ENCODE measurements at regions not wholly inside any gene's neighbourhood (a gene's known extent, or its start where the extent isn't known, plus 50 kb on each side); places are given as distances from the start of the nearest gene placed in this dataset.

DNA sequence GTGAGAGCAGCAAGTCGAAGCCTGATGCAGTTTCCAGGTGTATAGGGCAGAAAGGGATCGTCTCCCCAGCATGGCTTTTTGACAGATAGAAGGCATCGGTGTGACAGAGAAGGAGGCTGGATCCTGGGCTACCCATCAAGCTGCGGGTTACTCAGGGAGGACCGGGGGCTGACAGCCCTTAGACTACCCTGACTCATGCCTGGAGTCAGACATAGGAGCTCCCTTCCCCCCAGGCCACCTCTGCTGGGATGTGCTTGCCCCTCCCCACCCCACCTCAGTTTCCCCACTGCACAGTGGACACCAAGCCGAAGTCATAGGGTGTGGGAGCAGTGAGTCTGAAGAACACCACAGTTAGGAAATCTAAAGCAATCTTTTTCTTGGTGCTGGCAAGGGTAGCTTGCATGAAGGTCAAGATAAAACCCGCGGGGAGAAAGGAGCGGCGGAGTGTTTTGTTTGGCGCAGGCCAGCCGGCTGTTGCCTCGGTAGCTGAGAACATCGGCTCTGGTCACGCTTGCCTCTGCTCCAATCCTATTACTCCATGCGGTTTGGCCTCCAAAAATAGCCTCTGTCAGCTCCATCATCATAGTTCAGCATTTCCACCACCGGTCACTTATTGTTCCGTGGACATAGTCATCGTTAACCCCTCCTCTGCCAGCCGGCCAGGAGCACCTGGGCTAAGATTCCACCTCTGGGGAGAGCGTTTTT is 169.2 kb upstream of the GLI2 start:
- no peak overlapping the region for H3K9ac ChIP-seq (replicated peaks in 1 of 4; ENCODE audit: extremely low read depth in 1 of 4, low read depth in 3 of 4, low read length in 3 of 4)
- WGBS, 2 experiments (ENCODE audit: extremely low coverage in 1 of 2, insufficient coverage in 1 of 2, insufficient read length in 1 of 2, insufficient replicate concordance in 2 of 2, low coverage in 1 of 2, low lambda C conversion rate in 2 of 2, missing lambda C conversion rate in 1 of 2) = 87% methylated on average over 18 of the region's 21 CpGs; no CpG with 5 or more reads in 1 of the 2 experiments
- no peak overlapping the region for H3K27ac ChIP-seq (ENCODE audit: low read depth, low read length)
- no peak overlapping the region for H2BK5ac ChIP-seq (ENCODE audit: low read depth, low read length)
- H3K14ac ChIP-seq (ENCODE audit: insufficient read length) = no peak overlapping the region
- H3K4me1 ChIP-seq (replicated peaks in 1 of 4; ENCODE audit: control insufficient read depth in 3 of 4, insufficient read depth in 4 of 4, low read length in 3 of 4) = peaks cover 0 to 4% (median 3%) of the 10 kb centered on the region in 4 experiments; a peak in 4 of 7 replicates
- H3K4me3 ChIP-seq (ENCODE audit: extremely low read depth in 1 of 4, insufficient read depth in 2 of 4, low read depth in 3 of 4, low read length in 4 of 4) = no peak overlapping the region
- no peak overlapping the region for H2BK20ac ChIP-seq (ENCODE audit: low read length)
- no peak overlapping the region for H2AFZ ChIP-seq (ENCODE audit: low read length)
- no peak overlapping the region for H3K4me2 ChIP-seq (ENCODE audit: insufficient read depth in 1 of 2, low read depth in 2 of 2, low read length in 2 of 2)
- no peak overlapping the region for H3K18ac ChIP-seq (ENCODE audit: extremely low read depth, low read length)
- CTCF ChIA-PET (ENCODE audit: partially characterized antibody) = interaction anchor here (1.0 to 2.4 kb wide), 9 partner anchors 11 to 110 kb away, joined by 3 to 11 read pairs (median 3); no protein-coding TSS in a partner anchor
- no peak overlapping the region for H3K4ac ChIP-seq (replicated peaks; ENCODE audit: insufficient read length, low read depth, low read length)
- peaks cover 2 to 3% of the 10 kb centered on the region in 2 experiments for H4K20me1 ChIP-seq (replicated peaks in 1 of 2; ENCODE audit: control insufficient read depth in 1 of 2, insufficient read depth in 2 of 2, low read length in 2 of 2)
- FAIRE-seq = no peak
- H2AK5ac ChIP-seq (ENCODE audit: low read depth, low read length) = no peak overlapping the region
- H4K91ac ChIP-seq (replicated peaks; ENCODE audit: insufficient read length, low read length) = no peak overlapping the region
- H3K79me2 ChIP-seq (ENCODE audit: control insufficient read depth in 1 of 2, insufficient read depth in 2 of 2, low read length in 2 of 2) = no peaks in the 10 kb centered on the region
- no peaks in the 10 kb centered on the region for H3K36me3 ChIP-seq (ENCODE audit: control insufficient read depth in 2 of 4, insufficient read depth in 4 of 4, low read length in 3 of 4)
- no peaks in the 10 kb centered on the region for H3K9me3 ChIP-seq (ENCODE audit: insufficient read depth in 2 of 2, low read depth in 1 of 2, low read length in 1 of 2)
- H3K56ac ChIP-seq (replicated peaks; ENCODE audit: insufficient read length, low read depth, low read length) = no peak overlapping the region
- peaks cover 0 to 6% (median 3%) of the 10 kb centered on the region in 4 experiments; a peak in 3 of 7 replicates for H3K27me3 ChIP-seq (replicated peaks in 1 of 4; ENCODE audit: control insufficient read depth in 3 of 4, extremely low read depth in 1 of 4, insufficient read depth in 3 of 4, low read length in 3 of 4)
- no peak overlapping the region for H2BK12ac ChIP-seq (ENCODE audit: low read depth, low read length)
- POLR2A ChIA-PET (ENCODE audit: partially characterized antibody) = no interaction called here
- H3K79me1 ChIP-seq (ENCODE audit: low read depth, low read length) = no peaks in the 10 kb centered on the region
- no peaks in the 10 kb centered on the region for H3K23me2 ChIP-seq (ENCODE audit: low read depth, low read length)
- H2BK120ac ChIP-seq (replicated peaks; ENCODE audit: low read depth, low read length) = no peak overlapping the region
- no peak overlapping the region for H4K5ac ChIP-seq (ENCODE audit: insufficient read length, low read depth, low read length)
- H3K23ac ChIP-seq (ENCODE audit: insufficient read length) = no peak overlapping the region
- no peak overlapping the region for H2BK15ac ChIP-seq (ENCODE audit: low read length)
- DNase-seq (ENCODE audit: low read depth in 1 of 2, low spot score in 2 of 2) = no peak
- no peak overlapping the region; the same call in 1 of the 2 replicates for H4K8ac ChIP-seq (ENCODE audit: extremely low read depth, insufficient read depth, low read length)
- no peak for TF ChIP-seq BCL11A (IDR thresholded peaks at IDR 0.05; ENCODE audit: low read depth in 2 of 2, low read length in 2 of 2)
- TF ChIP-seq CBX8 (IDR thresholded peaks at IDR 0.05; ENCODE audit: borderline replicate concordance, low read depth, low read length) = no peak
- no peak for TF ChIP-seq SP2 (IDR thresholded peaks at IDR 0.05; ENCODE audit: low read length)
- no peak for TF ChIP-seq SIN3A (conservative IDR thresholded peaks at IDR 0.05 in 1 of 2, IDR thresholded peaks at IDR 0.05 in 1 of 2; ENCODE audit: low read depth in 1 of 2, low read length in 2 of 2)
